Activated CD8-positive, alpha-beta memory T cell treated with anti-CD3 and anti-CD28 coated beads for 48 hours (primary cell): ENCODE measurements at regions not wholly inside any gene's neighbourhood (a gene's known extent, or its start where the extent isn't known, plus 50 kb on each side); places are given as distances from the start of the nearest gene placed in this dataset.
A peak's percentile ranks its signal among the peaks of the same experiment; 100 is the strongest.

ENCODE experiments used
- DNase-seq, 3 experiments: peaks; one replicate each; pipeline ENCODE4 v3.0.0-alpha.2; 2020; ENCODE audit warnings: low read depth in 2 of 3, low spot score in 2 of 3

- no peak for DNase-seq
Observed at GRCh38 chr18:67241299-67241698, 275.2 kb downstream of the DSEL start.

- no peak for DNase-seq
Observed at GRCh38 chr18:67239826-67240225, 276.7 kb downstream of the DSEL start.

- no peak for DNase-seq
Observed at GRCh38 chr18:67232991-67233390, 283.5 kb downstream of the DSEL start.

GRCh38 chr18:67232406-67232805, 284.1 kb downstream of the DSEL start:
- no peak for DNase-seq

- DNase-seq, result no peak
Observed at GRCh38 chr18:67222887-67223286, 293.6 kb downstream of the DSEL start.

- DNase-seq, result no peak
Observed at GRCh38 chr18:67219821-67220220, 296.7 kb downstream of the DSEL start.

- no peak for DNase-seq
Observed at GRCh38 chr18:67218556-67218955, 298.0 kb downstream of the DSEL start.

GRCh38 chr18:67217551-67218166, 298.9 kb downstream of the DSEL start:
- peak in 2 of 3 experiments; percentile 7 to 41 for DNase-seq

- no peak for DNase-seq
Observed at GRCh38 chr18:67216846-67217245, 299.7 kb downstream of the DSEL start.

GRCh38 chr18:67215686-67216085, 300.8 kb downstream of the DSEL start:
- DNase-seq, result no peak

GRCh38 chr18:67211646-67212045, 304.9 kb downstream of the DSEL start:
- DNase-seq, result no peak

GRCh38 chr18:67200665-67201064, 315.9 kb downstream of the DSEL start:
- DNase-seq, result no peak

GRCh38 chr18:67199993-67200617, 316.4 kb downstream of the DSEL start:
- DNase-seq, result no peak

GRCh38 chr18:67194886-67195285, 321.6 kb downstream of the DSEL start:
- DNase-seq, result no peak

- DNase-seq, result no peak
Observed at GRCh38 chr18:67192535-67192934, 324.0 kb downstream of the DSEL start.

GRCh38 chr18:67183398-67183797, 333.1 kb downstream of the DSEL start:
- DNase-seq, result no peak

GRCh38 chr18:67179726-67180125, 336.8 kb downstream of the DSEL start:
- no peak for DNase-seq

- no peak for DNase-seq
Observed at GRCh38 chr18:67159662-67160061, 356.9 kb downstream of the DSEL start.

- no peak for DNase-seq
Observed at GRCh38 chr18:67154979-67155378, 361.5 kb downstream of the DSEL start.

- DNase-seq, result no peak
Observed at GRCh38 chr18:67151366-67151765, 365.2 kb downstream of the DSEL start.

GRCh38 chr18:67145586-67146292, 370.8 kb downstream of the DSEL start:
- DNase-seq, result no peak

GRCh38 chr18:67144329-67144728, 372.2 kb downstream of the DSEL start:
- no peak for DNase-seq

- DNase-seq, result no peak
Observed at GRCh38 chr18:67143028-67143427, 373.5 kb downstream of the DSEL start.
